ENCODE measurements at regions not wholly inside any gene's neighbourhood (a gene's known extent, or its start where the extent isn't known, plus 50 kb on each side); places are given as distances from the start of the nearest gene placed in this dataset.

DNA sequence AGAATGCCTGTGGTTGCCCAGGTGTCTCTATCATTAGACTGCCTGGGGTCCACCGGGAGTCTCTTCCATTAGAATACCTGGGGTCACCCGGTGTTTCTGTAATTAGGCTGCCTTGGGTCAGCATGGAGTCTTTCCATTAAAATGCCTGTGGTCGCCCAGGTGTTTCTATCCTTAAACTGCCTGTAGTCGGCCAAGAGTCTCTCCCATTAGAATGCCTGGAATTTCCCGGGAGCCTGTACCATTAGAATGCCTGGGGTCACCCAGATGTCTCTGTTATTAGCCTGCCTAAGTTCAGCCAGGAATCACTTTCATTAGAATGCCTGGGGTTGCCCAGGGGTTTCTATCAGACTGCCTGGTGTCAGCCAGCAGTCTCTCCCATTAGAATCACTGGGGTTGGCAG, 1492.8 kb downstream of the UQCRFS1 start:
- TF ChIP-seq, protein P1, sequence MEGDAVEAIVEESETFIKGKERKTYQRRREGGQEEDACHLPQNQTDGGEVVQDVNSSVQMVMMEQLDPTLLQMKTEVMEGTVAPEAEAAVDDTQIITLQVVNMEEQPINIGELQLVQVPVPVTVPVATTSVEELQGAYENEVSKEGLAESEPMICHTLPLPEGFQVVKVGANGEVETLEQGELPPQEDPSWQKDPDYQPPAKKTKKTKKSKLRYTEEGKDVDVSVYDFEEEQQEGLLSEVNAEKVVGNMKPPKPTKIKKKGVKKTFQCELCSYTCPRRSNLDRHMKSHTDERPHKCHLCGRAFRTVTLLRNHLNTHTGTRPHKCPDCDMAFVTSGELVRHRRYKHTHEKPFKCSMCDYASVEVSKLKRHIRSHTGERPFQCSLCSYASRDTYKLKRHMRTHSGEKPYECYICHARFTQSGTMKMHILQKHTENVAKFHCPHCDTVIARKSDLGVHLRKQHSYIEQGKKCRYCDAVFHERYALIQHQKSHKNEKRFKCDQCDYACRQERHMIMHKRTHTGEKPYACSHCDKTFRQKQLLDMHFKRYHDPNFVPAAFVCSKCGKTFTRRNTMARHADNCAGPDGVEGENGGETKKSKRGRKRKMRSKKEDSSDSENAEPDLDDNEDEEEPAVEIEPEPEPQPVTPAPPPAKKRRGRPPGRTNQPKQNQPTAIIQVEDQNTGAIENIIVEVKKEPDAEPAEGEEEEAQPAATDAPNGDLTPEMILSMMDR (IDR thresholded peaks at IDR 0.05): no peak
- Histone ChIP-seq H3K4me3 (no peak overlapping the region), H3K27me3 (ENCODE audit: insufficient read depth in 3 of 3, low read length in 2 of 3) (no peaks in the 10 kb centered on the region), H3K36me3 (ENCODE audit: insufficient read depth in 1 of 2, low read depth in 1 of 2) (no peaks in the 10 kb centered on the region), H3K27ac (no peak overlapping the region), H3K4me1 (no peaks in the 10 kb centered on the region), H3K9me3 (peaks cover 11% of the 10 kb centered on the region)
- DNase-seq: no peak
- no peak for ATAC-seq
- WGBS, 3 donors: 81 to 85% (median 84%) methylated on average over 5 of the region's 5 CpGs
- intact Hi-C loops (cut with DNase I): no loop called here

DNA sequence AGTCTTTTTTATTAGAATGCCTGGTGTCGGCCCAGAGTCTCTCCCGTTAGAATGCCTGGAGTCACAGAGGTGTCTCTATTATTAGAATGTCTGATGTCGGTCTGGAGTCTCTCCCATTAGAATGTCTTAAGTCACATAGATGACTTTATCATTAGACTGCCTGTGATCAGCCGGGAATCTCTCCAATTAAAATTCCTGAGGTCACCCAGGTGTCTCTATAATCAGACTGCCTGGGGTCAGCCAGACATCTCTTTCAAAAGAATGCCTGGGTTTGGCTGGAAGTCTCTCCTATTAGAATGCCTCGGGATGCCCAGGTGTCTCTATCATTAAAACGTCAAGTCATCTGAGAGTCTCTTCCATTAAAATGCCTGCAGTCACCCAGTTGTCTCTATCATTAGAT, 1493.9 kb downstream of the UQCRFS1 start:
- intact Hi-C loops (cut with DNase I): loop anchor here in 1 of 2 donors (1.0 kb wide), 1 partner anchor 43 kb away; no protein-coding TSS in a partner anchor
- ATAC-seq: no peak

DNA sequence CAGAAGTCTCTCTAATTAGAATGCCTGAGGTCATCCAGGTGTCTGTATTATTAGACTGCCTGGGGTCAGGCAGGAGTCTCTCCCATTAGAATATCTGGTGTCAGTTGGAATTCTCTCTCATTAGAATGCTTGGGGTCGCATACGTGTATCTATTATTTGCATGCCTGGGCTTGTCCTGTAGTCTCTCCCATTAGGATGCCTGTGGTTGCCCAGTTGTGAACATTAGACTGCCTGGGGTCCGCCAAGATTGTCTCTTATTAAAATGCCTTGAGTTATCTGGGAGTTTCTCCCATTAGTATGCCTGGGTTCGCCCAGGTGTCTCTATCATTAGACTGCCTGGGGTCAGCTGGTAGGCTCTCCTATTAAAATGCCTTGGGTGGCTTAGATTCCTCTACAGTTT, 1494.7 kb downstream of the UQCRFS1 start:
- TF ChIP-seq, protein P1 (IDR thresholded peaks at IDR 0.05): no peak

More for the DNA sequence above, 1493.9 kb downstream of the UQCRFS1 start:
- Histone ChIP-seq H3K27ac (no peak overlapping the region), H3K27me3 (ENCODE audit: insufficient read depth in 3 of 3, low read length in 2 of 3) (no peaks in the 10 kb centered on the region), H3K4me1 (no peaks in the 10 kb centered on the region), H3K9me3 (peaks cover 11% of the 10 kb centered on the region), H3K36me3 (ENCODE audit: insufficient read depth in 1 of 2, low read depth in 1 of 2) (no peaks in the 10 kb centered on the region), H3K4me3 (no peak overlapping the region)
- 63 to 72% (median 66%) methylated on average over 6 of the region's 6 CpGs for WGBS, 3 donors
- TF ChIP-seq, protein P1 (IDR thresholded peaks at IDR 0.05): no peak
- DNase-seq: no peak

DNA sequence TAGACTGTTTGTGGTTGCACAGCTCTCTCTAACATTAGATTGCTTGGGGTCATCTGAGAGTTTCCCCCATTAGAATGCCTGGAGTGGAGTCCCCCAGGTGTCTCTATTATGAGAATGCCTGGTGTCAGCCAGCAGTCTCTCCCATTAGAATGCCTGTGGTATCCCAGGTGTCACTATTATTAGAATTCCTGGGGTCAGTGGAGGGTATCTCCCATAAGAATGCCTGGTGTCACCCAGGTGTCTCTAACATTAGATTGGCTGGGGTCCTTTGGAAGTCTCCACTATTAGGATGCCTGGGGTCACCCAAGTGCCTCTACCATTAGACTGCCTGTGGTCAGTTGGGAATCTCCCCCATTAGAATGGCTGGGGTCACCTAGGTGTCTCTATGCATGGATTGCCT, 1495.1 kb downstream of the UQCRFS1 start:
- ATAC-seq (no peak), DNase-seq (no peak)
- TF ChIP-seq, protein P1 (IDR thresholded peaks at IDR 0.05): no peak
- Histone ChIP-seq H3K36me3 (ENCODE audit: insufficient read depth in 1 of 2, low read depth in 1 of 2) (no peaks in the 10 kb centered on the region), H3K4me1 (no peaks in the 10 kb centered on the region), H3K9me3 (peaks cover under 1% of the 10 kb centered on the region), H3K4me3 (no peak overlapping the region), H3K27ac (no peak overlapping the region), H3K27me3 (ENCODE audit: insufficient read depth in 3 of 3, low read length in 2 of 3) (no peaks in the 10 kb centered on the region)
- intact Hi-C loops (cut with DNase I): no loop called here

More for the DNA sequence above, 1494.7 kb downstream of the UQCRFS1 start:
- Histone ChIP-seq H3K4me3 (no peak overlapping the region), H3K27ac (no peak overlapping the region), H3K4me1 (no peaks in the 10 kb centered on the region), H3K9me3 (peaks cover 5% of the 10 kb centered on the region), H3K36me3 (ENCODE audit: insufficient read depth in 1 of 2, low read depth in 1 of 2) (no peaks in the 10 kb centered on the region), H3K27me3 (ENCODE audit: insufficient read depth in 3 of 3, low read length in 2 of 3) (no peaks in the 10 kb centered on the region)
- DNase-seq (no peak), ATAC-seq (no peak)
- intact Hi-C loops (cut with DNase I): no loop called here
- WGBS, 3 donors: 53 to 70% (median 67%) methylated on average over 4 of the region's 4 CpGs

DNA sequence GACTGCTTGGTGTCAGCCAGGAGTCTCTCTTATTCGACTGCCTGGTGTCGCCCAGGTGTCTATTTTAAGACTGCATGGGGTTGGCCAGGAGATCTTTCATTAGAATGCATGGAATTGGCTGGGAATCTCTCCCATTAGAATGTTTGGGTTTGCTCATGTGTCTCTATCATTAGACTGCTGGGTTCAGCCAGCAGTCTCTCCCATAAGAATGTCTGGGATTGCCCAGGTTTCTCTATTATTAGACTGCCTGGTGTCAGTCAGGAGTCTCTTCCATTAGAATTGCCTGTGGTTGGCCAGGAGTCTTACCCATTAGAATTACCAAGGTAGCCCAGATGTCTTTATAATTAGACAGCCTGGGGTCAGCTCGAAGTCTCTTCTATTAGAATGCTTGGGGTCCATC, 1496.0 kb downstream of the UQCRFS1 start:
- H3K27me3 ChIP-seq (ENCODE audit: insufficient read depth in 3 of 3, low read length in 2 of 3): no peaks in the 10 kb centered on the region
- H3K4me1 ChIP-seq: no peaks in the 10 kb centered on the region
- DNase-seq (no peak), ATAC-seq (no peak)
- 23 to 39% (median 24%) methylated on average over 3 of the region's 3 CpGs for WGBS, 3 donors
- TF ChIP-seq, protein P1 (IDR thresholded peaks at IDR 0.05): no peak
- no peaks in the 10 kb centered on the region for H3K9me3 ChIP-seq
- H3K4me3 ChIP-seq: no peak overlapping the region
- H3K27ac ChIP-seq: no peak overlapping the region
- intact Hi-C loops (cut with DNase I): no loop called here
- H3K36me3 ChIP-seq (ENCODE audit: insufficient read depth in 1 of 2, low read depth in 1 of 2): no peaks in the 10 kb centered on the region

All from psoas muscle (tissue), 7 donors.